ENCODE measurements at regions not wholly inside any gene's neighbourhood (a gene's known extent, or its start where the extent isn't known, plus 50 kb on each side); places are given as distances from the start of the nearest gene placed in this dataset.

DNA sequence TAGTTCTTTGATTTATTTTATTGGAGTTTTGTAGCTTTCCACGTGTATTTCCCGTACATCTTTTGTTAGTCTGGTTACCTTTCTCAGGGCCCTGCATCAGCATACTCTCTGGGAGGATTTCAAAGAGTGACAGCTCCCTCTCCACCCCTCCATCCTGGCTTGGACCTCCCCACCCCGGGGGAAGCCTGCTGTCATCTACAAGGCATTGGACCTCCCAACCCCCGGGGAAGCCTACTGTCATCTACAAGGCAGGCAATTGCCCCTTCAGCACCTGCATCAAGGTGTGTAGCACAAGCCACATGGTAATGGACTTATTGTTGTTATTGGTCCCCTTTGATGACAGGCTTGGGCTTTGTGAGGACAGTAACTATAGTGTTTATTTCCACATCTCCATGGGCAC lies 390.1 kb downstream of the TCERG1L start:
- TF ChIP-seq, protein P1, sequence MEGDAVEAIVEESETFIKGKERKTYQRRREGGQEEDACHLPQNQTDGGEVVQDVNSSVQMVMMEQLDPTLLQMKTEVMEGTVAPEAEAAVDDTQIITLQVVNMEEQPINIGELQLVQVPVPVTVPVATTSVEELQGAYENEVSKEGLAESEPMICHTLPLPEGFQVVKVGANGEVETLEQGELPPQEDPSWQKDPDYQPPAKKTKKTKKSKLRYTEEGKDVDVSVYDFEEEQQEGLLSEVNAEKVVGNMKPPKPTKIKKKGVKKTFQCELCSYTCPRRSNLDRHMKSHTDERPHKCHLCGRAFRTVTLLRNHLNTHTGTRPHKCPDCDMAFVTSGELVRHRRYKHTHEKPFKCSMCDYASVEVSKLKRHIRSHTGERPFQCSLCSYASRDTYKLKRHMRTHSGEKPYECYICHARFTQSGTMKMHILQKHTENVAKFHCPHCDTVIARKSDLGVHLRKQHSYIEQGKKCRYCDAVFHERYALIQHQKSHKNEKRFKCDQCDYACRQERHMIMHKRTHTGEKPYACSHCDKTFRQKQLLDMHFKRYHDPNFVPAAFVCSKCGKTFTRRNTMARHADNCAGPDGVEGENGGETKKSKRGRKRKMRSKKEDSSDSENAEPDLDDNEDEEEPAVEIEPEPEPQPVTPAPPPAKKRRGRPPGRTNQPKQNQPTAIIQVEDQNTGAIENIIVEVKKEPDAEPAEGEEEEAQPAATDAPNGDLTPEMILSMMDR (IDR thresholded peaks at IDR 0.05) = no peak
- TF ChIP-seq POLR2A (IDR thresholded peaks at IDR 0.05) = no peak
